Lung (tissue), 11 donors: ENCODE measurements at regions not wholly inside any gene's neighbourhood (a gene's known extent, or its start where the extent isn't known, plus 50 kb on each side); places are given as distances from the start of the nearest gene placed in this dataset.

Experiments used
- ATAC-seq: fragments of 200-7000 bp; cut with Tn5 transposase; one replicate; pipeline ENCODE4 v1.9.1; 2020; ENCODE audit warnings: moderate number of reproducible peaks; ENCODE audit not compliant: insufficient read depth, low FRiP score
- DNase-seq, 3 donors: peaks; one replicate each; pipeline ENCODE4 v3.0.0-alpha.2; 2013 to 2017
- H3K27ac ChIP-seq, 2 donors: one replicate each; pipeline ENCODE4 v1.5.1; 2013; ENCODE audit warnings: mild to moderate bottlenecking in 2 of 2, moderate library complexity in 2 of 2, control low read depth in 1 of 2, inconsistent platforms in 1 of 2, low read depth in 1 of 2, low read length in 1 of 2
- H3K27me3 ChIP-seq, 3 donors: one replicate each; pipeline ENCODE4 v1.5.1; 2013; ENCODE audit warnings: low read length in 2 of 3; ENCODE audit not compliant: control insufficient read depth in 3 of 3, insufficient read depth in 3 of 3
- H3K36me3 ChIP-seq, 4 donors: one replicate each; pipeline ENCODE4 v1.5.1; 2013; ENCODE audit warnings: low read length in 4 of 4, mild to moderate bottlenecking in 1 of 4, moderate library complexity in 1 of 4; ENCODE audit not compliant: control insufficient read depth in 4 of 4, insufficient read depth in 4 of 4
- H3K4me1 ChIP-seq, 5 donors: one replicate each; pipeline ENCODE4 v1.5.1; 2013; ENCODE audit warnings: low read length in 5 of 5, mild to moderate bottlenecking in 2 of 5, moderate library complexity in 1 of 5; ENCODE audit not compliant: control insufficient read depth in 5 of 5, insufficient read depth in 5 of 5
- H3K4me3 ChIP-seq: one replicate; pipeline ENCODE4 v1.5.1; 2013; ENCODE audit warnings: mild to moderate bottlenecking, control low read depth, moderate library complexity
- H3K9ac ChIP-seq, 2 donors: one replicate each; pipeline ENCODE4 v1.5.1; 2013; ENCODE audit warnings: low read length in 2 of 2, control low read depth in 1 of 2; ENCODE audit not compliant: insufficient read depth in 1 of 2
- H3K9me3 ChIP-seq, 4 donors: one replicate each; pipeline ENCODE4 v1.5.1; 2013; ENCODE audit warnings: low read length in 3 of 4, mild to moderate bottlenecking in 1 of 4, moderate library complexity in 1 of 4; ENCODE audit not compliant: control insufficient read depth in 4 of 4, insufficient read depth in 3 of 4
- CTCF ChIP-seq: IDR thresholded peaks from 2 replicates; pipeline ENCODE4 v1.5.1; 2012; ENCODE audit warnings: mild to moderate bottlenecking; ENCODE audit errors: control extremely low read depth, extremely low read depth
- WGBS, 2 donors: extraction: QIAGEN DNeasy Blood & Tissue Kit; methylation state at CpG; one replicate each; pipeline ENCODE4 v1.1.7; 2013; 5-methylcytosine and 5-hydroxymethylcytosine counted together
- donor health status: control.
- donor health status: control.
- donor health status: Bipolar disorder and iron deficiency.
- donor health status: healthy.
- donor health status: DM: yes; HTN: yes; CAD: no.

- no peak overlapping the region for H3K9ac ChIP-seq
- no peak for ATAC-seq
- H3K36me3 ChIP-seq: no peaks in the 10 kb centered on the region
- no peak for DNase-seq
- no peaks in the 10 kb centered on the region for H3K27me3 ChIP-seq
- no peak for TF ChIP-seq CTCF
- no peak overlapping the region for H3K27ac ChIP-seq
- no peak overlapping the region for H3K4me3 ChIP-seq
- no peaks in the 10 kb centered on the region for H3K4me1 ChIP-seq
- no peaks in the 10 kb centered on the region for H3K9me3 ChIP-seq
Measured at GRCh38 chr12:59096246-59096645, 175.9 kb upstream of the LRIG3 start.

DNA sequence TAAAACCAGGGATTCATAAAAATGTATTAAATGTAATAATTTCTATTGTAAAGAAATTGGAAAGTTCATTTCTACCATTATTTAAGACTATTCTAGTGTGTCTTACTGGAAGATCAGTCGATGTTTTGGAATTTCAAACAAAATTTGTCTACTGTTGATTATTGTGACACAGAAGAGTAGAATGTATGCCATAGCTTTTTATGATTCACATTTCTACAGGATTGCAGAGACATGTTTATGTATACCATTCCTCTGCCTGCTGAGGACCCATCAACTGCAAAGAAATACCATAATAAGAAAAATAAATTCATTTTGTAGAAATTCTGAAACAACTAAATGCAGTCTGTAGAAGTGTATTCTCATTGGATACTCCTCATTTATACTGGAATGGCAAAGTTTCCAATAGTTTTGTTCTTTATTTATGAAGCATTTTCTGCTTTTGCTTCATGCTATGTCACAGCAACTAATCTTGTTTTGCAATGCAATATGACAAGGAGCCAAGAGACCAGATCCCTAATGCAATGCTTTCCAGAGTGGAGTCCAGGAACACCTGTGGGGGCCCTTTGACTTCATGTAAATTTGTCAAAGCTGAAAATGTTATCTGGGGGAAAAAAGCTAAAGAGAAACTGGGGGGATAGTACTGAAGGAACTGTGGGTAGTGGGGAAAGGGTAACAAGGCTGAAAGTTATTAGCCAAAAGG lies 172.9 kb upstream of the LRIG3 start:
- TF ChIP-seq CTCF: no peak
- WGBS, 2 donors: 90 to 94% methylated on average over 1 of the region's 1 CpG

GRCh38 chr12:59088673-59089072 lies 168.4 kb upstream of the LRIG3 start:
- ATAC-seq: no peak
- no peak for DNase-seq
- TF ChIP-seq CTCF: no peak
- H3K36me3 ChIP-seq: no peaks in the 10 kb centered on the region
- H3K4me3 ChIP-seq: no peak overlapping the region
- H3K27me3 ChIP-seq: no peaks in the 10 kb centered on the region
- H3K27ac ChIP-seq: no peak overlapping the region
- peaks cover 0 to 25% (median 12%) of the 10 kb centered on the region in 5 donors for H3K4me1 ChIP-seq
- no peaks in the 10 kb centered on the region for H3K9me3 ChIP-seq
- no peak overlapping the region for H3K9ac ChIP-seq
- 73 to 76% methylated on average over 5 of the region's 5 CpGs for WGBS, 2 donors

More for the DNA sequence above, 172.9 kb upstream of the LRIG3 start:
- Histone ChIP-seq H3K9me3 (no peaks in the 10 kb centered on the region), H3K9ac (no peak overlapping the region), H3K27me3 (no peaks in the 10 kb centered on the region), H3K36me3 (no peaks in the 10 kb centered on the region), H3K4me1 (no peaks in the 10 kb centered on the region), H3K4me3 (no peak overlapping the region), H3K27ac (no peak overlapping the region)
- DNase-seq: no peak
- no peak for ATAC-seq

- no peaks in the 10 kb centered on the region for H3K9me3 ChIP-seq
- H3K36me3 ChIP-seq: no peaks in the 10 kb centered on the region
- ATAC-seq (no peak), DNase-seq (no peak)
- WGBS, 2 donors: 64 to 69% methylated on average over 3 of the region's 3 CpGs
- H3K9ac ChIP-seq: no peak overlapping the region
- TF ChIP-seq CTCF: no peak
- H3K27me3 ChIP-seq: no peaks in the 10 kb centered on the region
- H3K4me3 ChIP-seq: no peak overlapping the region
- peaks cover 0 to 25% (median 12%) of the 10 kb centered on the region in 5 donors for H3K4me1 ChIP-seq
- H3K27ac ChIP-seq: no peak overlapping the region
Measured at GRCh38 chr12:59087691-59088090, 167.4 kb upstream of the LRIG3 start.
